GM12872 (cell line): ENCODE measurements at regions not wholly inside any gene's neighbourhood (a gene's known extent, or its start where the extent isn't known, plus 50 kb on each side); places are given as distances from the start of the nearest gene placed in this dataset.

ENCODE experiments used
- CTCF ChIP-seq: IDR thresholded peaks from 3 replicates; pipeline ENCODE4 v1.5.1; 2011; ENCODE audit warnings: low read depth, mild to moderate bottlenecking, low read length, moderate library complexity; ENCODE audit not compliant: insufficient read depth

DNA sequence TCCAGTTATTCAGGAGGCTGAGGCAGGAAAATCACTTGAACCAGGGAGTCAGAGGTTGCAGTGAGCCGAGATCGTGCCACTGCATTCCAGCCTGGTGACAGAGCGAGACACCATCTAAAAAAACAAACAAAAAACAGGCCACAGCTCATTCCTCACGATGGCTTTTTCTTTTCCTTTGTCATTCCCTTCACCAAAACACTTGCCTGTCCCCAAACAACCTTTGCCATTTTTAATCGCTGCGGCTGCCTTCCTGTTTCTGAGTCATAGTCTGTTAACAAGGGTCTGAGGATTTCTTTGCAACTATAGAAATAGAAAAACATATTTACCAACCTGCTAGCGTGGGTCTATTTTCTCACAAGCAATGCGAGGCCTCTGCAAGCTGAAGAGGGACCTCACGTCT is 123.0 kb upstream of the FSTL4 start:
- TF ChIP-seq CTCF = no peak

DNA sequence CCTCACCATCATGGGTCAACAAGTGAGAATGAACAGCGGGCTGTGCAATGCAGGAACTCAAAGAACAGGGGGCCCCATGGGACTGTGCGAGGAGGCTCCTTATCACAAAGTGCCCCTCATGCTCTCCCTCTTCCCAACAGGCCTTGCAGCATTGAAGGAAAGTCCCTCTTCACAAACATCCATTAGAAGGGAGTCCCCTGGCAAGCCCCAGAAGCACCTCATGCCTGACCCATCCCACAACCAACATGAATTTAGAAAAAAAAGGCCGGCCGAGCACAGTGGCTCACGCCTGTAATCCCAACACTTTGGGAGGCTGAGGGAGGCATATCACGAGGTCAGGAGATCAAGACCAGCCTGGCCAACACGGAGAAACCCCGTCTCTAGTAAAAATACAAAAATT is 122.6 kb upstream of the FSTL4 start:
- no peak for TF ChIP-seq CTCF

DNA sequence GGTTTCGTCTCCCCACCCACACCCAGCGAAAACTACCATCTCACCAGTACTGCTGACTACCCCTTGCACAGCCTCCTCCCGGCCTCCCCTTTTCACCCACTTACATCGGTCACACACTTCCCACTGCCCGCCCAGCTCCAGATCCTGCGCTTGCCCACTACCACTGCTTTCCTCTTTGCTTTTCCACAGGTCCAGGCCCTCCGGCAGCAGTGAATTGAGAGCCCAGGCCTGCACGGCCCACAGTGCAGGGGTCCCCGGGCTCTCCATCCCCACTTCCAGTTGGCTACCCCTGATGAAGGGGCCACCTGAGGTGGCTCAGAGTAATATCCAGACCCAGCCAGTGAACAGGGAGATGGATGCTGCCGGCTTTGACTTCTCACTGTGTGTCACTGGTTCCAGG is 120.2 kb upstream of the FSTL4 start:
- TF ChIP-seq CTCF = no peak

DNA sequence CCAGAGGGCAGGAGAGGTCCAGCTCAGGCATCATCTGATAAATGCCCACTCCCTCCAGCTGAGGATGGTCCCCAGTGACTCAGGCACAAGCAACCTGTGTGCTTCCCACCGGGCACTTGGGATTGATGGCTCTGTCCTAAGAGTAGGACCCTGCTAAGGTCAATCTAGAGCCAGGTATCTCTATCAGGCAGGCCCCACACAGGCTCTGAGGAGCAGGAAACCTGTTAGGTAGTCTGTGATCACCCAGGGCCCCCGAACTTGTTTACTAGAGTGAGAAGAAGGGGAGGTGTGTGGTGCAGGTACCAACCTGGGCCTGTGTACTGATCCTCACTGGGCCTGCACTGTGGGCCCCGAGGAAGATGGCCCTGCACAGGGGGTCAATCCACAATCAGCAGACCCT is 119.6 kb upstream of the FSTL4 start:
- no peak for TF ChIP-seq CTCF

GRCh38 chr5:133730866-133731265 is 118.5 kb upstream of the FSTL4 start:
- no peak for TF ChIP-seq CTCF

GRCh38 chr5:133730346-133730745 is 118.0 kb upstream of the FSTL4 start:
- TF ChIP-seq CTCF = no peak

- no peak for TF ChIP-seq CTCF
Measured at GRCh38 chr5:133729800-133730199, 117.5 kb upstream of the FSTL4 start.

DNA sequence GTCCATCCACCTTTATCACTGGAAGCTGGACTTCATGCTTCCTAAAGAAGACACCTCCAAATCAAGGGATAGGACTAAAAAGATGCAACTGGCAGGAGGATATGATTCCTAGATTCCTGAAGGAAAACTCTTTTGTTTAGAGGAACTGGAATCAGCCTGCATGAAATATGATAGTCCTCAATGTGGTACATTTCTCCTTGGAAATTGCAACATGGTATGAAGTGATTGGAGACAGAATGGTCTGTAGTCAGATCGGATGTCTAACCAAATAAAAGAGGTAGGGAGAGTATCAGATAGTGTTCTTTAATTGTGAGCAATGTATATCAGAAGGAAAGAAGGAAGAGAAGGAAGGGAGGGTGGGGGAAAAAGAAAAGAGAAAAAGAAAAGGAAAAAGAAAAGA is 116.1 kb upstream of the FSTL4 start:
- no peak for TF ChIP-seq CTCF
